Non-pigmented ciliary epithelial cell (primary cell): ENCODE measurements at regions not wholly inside any gene's neighbourhood (a gene's known extent, or its start where the extent isn't known, plus 50 kb on each side); places are given as distances from the start of the nearest gene placed in this dataset.

ENCODE experiments used
- DNase-seq: peaks from one replicate; pipeline ENCODE4 v3.0.0-alpha.2; 2010; ENCODE audit warnings: low read depth

- DNase-seq = no peak
These were observed 1030.7 kb downstream of the AACS start for GRCh38 chr12:126095748-126096510.

- no peak for DNase-seq
These were observed 1041.5 kb downstream of the AACS start for GRCh38 chr12:126106706-126107105.

GRCh38 chr12:126107659-126108058 lies 1042.4 kb downstream of the AACS start:
- DNase-seq = no peak

DNA sequence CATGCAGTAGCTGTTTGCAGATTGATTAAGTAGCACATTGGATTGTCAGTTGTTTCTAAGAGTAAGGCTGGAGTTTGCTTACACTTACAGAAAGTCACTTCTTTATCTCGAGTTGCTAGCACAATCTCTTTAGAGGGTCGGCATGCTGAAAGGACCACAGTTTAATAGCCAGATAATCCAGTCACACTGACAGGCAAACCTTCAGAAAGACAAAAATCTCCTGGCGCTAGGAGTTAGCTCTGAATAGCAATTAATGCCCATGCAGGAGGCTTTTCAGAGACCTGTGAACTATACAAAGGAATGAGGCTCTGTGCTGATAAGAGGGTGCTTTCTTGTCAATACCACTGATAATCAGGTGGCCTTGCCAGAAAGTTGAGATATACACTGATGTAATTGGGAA lies 1043.0 kb downstream of the AACS start:
- no peak for DNase-seq

DNA sequence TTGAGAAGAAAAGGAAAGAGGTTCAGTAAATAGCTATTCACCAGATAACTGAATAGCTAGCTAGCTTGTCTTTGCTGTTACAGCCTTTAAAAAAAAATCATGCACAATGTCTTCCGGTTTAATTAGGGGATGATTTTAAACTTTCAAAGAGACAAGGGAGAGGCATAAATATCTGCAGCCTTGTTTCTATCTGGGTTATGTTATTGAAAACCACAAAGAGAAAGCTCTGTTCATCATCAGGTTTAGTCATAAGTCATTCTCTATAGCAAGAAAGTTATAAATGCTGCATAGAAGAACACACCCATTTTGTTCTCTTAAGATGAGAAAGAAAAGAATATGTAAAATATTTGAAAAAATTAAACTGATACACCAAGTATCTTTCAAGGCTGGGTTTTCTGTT lies 1046.9 kb downstream of the AACS start:
- no peak for DNase-seq

GRCh38 chr12:126112849-126113248 lies 1047.6 kb downstream of the AACS start:
- no peak for DNase-seq

DNA sequence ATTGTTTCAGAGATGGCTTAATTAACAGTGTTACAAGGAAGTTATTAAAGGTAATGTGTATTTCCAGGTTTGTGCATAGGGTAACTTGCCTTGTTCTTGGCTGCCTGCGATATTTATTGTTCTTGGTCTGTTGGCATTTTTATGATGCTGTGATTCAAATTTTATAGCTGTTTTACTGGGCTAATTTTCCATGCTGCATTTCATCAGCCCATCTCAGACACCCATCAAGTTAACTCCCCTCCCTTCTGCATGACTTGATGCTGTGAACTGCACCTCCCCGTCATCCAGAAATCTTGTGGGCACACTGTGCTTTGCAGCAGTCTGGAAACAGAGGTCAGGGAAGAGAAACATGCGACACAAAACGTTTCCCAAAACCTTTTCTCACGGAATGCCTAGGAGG lies 1049.2 kb downstream of the AACS start:
- no peak for DNase-seq

GRCh38 chr12:126117502-126117901 lies 1052.3 kb downstream of the AACS start:
- no peak for DNase-seq

GRCh38 chr12:126139355-126139754 lies 1074.1 kb downstream of the AACS start:
- no peak for DNase-seq

- no peak for DNase-seq
These were observed 1079.4 kb downstream of the AACS start for GRCh38 chr12:126144603-126145002.

DNA sequence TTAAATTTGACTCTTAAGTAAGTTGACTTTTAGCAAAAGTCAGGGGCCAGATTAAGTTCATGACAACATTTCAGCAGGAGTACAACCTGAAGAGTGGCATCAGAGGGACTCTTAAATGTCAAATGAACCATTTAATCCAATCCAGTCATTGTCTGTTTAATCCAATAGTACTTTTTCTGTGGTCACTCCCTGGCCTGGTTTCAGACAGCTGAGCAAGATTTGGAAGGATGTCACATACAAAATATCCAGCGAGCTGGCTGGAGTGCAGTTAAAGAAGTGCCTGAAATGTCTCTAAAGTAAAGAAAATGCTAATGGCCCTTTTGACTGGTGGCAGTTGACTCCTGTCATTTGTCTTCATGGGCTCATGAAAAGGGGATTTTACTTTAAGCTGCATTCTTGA lies 1082.1 kb downstream of the AACS start:
- DNase-seq = no peak

DNA sequence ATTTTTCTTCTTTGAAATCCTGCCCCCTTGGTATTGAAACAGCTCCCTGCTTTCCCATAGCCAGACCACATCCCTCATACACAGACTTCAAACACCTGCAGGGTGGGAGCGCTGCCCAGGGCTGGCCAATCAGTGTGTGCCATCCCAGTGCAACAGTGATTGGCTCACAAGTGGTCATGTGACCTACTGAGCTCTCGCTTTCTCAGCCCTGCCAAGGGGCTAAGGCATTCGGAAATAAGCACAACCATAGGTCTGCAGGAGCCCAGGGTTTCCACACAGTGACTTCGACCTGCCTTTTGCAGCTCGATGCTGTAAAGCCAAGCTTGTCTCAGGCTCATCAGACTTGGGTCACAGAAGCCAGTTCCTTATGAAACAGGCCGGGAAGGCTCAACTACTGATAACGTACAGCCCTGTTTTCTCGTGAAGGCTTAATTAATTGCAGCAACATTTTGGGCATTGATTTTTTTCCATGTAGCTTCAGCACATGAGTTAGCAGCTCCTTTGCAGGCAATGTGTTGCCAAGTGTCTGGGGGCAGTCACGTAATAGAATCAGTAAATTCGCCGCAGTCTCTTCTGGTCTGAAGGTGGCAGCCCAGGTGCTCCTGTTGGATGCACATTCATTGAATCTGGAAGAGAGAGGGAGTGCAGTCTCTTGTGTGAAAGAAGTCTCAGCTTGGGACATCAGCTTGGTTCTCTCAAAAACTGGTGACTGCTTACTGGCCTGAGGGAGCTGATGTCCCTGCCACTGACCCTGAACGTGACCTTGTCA lies 1091.8 kb downstream of the AACS start:
- DNase-seq = no peak

- no peak for DNase-seq
These were observed 1092.3 kb downstream of the AACS start for GRCh38 chr12:126157575-126157966.

GRCh38 chr12:126159139-126159538 lies 1093.9 kb downstream of the AACS start:
- DNase-seq = no peak

GRCh38 chr12:126160912-126161311 lies 1095.7 kb downstream of the AACS start:
- DNase-seq = no peak

DNA sequence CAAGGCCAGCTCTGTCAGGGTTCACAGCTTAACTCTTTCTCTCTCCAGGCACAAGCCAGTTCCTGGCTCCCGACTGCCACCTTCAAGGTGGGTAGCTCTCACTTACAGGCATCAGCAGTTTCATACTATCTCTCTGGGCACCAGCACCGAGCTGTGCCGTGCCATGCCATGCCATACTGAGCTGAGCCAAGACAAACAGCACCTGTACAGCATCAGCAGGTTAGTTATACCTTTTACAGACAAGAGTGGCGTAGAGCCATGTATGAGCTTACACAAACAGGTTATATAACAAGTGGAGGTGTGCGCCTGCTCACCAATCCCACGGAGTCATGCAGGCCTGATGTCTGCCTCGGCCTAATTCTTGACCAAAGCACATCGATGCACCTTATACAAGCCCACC lies 1098.7 kb downstream of the AACS start:
- no peak for DNase-seq

- DNase-seq = no peak
These were observed 1106.8 kb downstream of the AACS start for GRCh38 chr12:126171937-126172559.

DNA sequence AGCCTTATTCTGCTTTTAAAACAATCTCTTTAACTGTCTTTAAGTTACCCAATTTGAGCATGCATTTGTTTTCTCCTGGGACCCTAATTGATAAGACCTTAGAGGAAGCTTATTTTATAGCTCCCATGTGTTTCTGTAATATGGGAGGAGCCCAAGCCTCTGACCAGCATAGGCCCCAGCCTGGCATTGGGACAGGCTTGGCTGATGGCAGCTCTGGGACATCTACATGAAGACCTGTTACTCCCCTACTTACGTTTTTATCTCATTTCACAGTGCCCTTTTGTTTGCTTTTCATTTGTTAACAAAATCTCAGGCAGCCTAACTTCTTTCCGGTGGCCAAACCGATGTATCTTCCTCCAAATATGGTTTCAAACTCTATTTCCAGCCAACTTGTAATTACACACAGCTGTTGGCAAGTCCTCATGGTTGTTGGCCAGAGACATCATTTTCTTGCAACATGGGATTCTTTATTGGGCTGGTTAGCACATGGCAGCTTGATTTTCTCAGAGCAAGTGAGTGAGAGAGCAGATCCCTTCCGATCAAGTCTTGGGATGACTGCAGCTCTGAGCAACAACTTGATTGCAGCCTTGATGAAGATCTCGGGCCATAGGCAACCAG lies 1117.5 kb downstream of the AACS start:
- no peak for DNase-seq

GRCh38 chr12:126185025-126185424 lies 1119.8 kb downstream of the AACS start:
- no peak for DNase-seq

GRCh38 chr12:126189856-126190255 lies 1124.6 kb downstream of the AACS start:
- no peak for DNase-seq

GRCh38 chr12:126191031-126191891 lies 1126.0 kb downstream of the AACS start:
- no peak for DNase-seq

DNA sequence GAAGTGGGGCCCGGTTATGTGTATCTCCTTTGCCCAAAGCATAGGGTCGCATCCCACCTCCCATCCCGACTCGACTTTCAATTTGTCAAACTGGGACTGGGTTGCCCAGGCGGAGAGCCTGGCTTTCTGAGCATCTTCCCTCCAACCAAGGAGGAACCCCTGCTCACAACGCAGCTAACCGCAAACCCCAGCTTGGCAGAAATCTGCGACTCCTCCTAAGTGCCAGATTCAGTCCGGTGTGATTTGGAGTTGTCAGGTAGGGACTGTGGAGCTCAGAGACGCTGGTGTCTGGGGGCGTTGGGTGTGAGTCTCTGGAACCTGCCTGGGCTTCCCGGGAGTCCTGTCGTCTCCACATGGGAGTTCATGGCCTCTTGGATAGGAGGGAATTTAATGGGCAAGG lies 1126.7 kb downstream of the AACS start:
- no peak for DNase-seq
